ENCODE measurements at regions not wholly inside any gene's neighbourhood (a gene's known extent, or its start where the extent isn't known, plus 50 kb on each side); places are given as distances from the start of the nearest gene placed in this dataset.

DNA sequence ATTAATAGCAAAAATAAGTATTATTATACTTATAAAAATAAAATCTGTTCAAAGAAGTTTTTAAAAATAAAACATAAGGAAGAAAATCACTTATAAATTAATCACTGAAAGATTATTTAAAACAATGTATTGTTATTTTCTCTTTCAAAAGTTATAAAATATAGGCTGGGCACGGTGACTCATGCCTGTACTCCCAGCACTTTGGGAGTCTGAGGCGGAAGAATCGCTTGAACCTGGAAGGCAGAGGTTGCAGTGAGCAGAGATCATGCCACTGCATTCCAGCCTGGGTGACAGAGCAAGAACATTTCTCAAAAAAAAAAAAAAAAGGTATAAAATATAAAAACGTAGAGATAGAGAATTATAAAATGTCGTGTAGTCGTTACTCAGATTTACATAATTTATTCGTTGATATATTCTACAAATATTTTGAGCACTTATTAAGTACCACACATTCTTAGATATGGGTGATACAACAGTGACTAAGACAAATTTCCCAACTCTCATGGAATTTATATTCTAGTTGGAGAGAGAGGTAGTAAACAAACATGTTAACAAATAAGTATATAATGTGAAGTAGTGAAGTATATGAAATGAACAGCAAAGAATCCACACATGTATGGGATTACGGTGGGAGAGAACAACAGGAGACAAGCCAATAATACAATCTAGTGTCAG lies 1030.0 kb downstream of the SORCS1 start:
- Histone ChIP-seq H4K20me1 (replicated peaks; ENCODE audit: control insufficient read depth, extremely low read depth, insufficient read depth, low read length) (no peaks in the 10 kb centered on the region), H3K27ac (ENCODE audit: insufficient read depth, low read depth, low read length) (no peak overlapping the region), H3K4me1 (ENCODE audit: control insufficient read depth, extremely low read depth, insufficient read depth, low read length) (no peaks in the 10 kb centered on the region), H3K9me3 (replicated peaks; ENCODE audit: control insufficient read depth, insufficient read depth, low read length) (no peaks in the 10 kb centered on the region), H3K4me3 (replicated peaks in 1 of 3; ENCODE audit: insufficient read depth in 1 of 3, low read depth in 1 of 3, low read length in 3 of 3) (no peak overlapping the region), H3K9me1 (replicated peaks; ENCODE audit: control insufficient read depth, extremely low read depth, insufficient read depth, low read length) (no peaks in the 10 kb centered on the region), H3K9ac (replicated peaks; ENCODE audit: extremely low read depth, insufficient read depth, low read length) (no peak overlapping the region), H3K36me3 (ENCODE audit: control insufficient read depth in 2 of 2, extremely low read depth in 1 of 2, insufficient read depth in 2 of 2, low read length in 2 of 2) (no peaks in the 10 kb centered on the region), H3K79me2 (ENCODE audit: control insufficient read depth, insufficient read depth, low read length) (no peaks in the 10 kb centered on the region), H3K27me3 (ENCODE audit: control insufficient read depth in 2 of 2, insufficient read depth in 2 of 2, low read length in 2 of 2) (no peaks in the 10 kb centered on the region), H3K4me2 (ENCODE audit: insufficient read depth, low read length) (no peak overlapping the region), H2AFZ (ENCODE audit: low read depth, low read length) (no peak overlapping the region)
- intact Hi-C loops (cut with micrococcal nuclease) (no loop called here), dilution Hi-C loops (cut with MboI; ENCODE audit: extremely low pct_ligation_motif_present, low sequenced_read_pairs) (no loop called here)
- no peak for DNase-seq (ENCODE audit: low read depth, low spot score)
- no peak for FAIRE-seq
- ChIA-PET CTCF (no interaction called here), POLR2A (no interaction called here)
- BruUV-seq (replicated peaks), result no TSS peak
- TF ChIP-seq EZH2 (IDR thresholded peaks at IDR 0.05; ENCODE audit: borderline replicate concordance, low read depth, low read length, severe bottlenecking), result no peak
- no peak for TF ChIP-seq MYC (IDR thresholded peaks at IDR 0.05; ENCODE audit: low read depth, low read length)
- no peak for TF ChIP-seq CTCF (IDR thresholded peaks at IDR 0.05; ENCODE audit: extremely low read depth in 1 of 2, insufficient read depth in 1 of 2, low read depth in 1 of 2, low read length in 2 of 2)
- no peak for TF ChIP-seq POLR2A (IDR thresholded peaks at IDR 0.05; ENCODE audit: low read depth, low read length)
- no peak for TF ChIP-seq GATA2 (IDR thresholded peaks at IDR 0.05; ENCODE audit: insufficient read depth, insufficient read length, low read depth, low read length)
- no peak for TF ChIP-seq POLR2AphosphoS5 (IDR thresholded peaks at IDR 0.05; ENCODE audit: insufficient read depth, low read depth, low read length)
- TF ChIP-seq, protein P1, sequence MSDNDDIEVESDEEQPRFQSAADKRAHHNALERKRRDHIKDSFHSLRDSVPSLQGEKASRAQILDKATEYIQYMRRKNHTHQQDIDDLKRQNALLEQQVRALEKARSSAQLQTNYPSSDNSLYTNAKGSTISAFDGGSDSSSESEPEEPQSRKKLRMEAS (IDR thresholded peaks at IDR 0.05; ENCODE audit: insufficient read depth, insufficient read length), result no peak
- no peak for TF ChIP-seq JUN (IDR thresholded peaks at IDR 0.05; ENCODE audit: borderline replicate concordance, insufficient read depth, insufficient read length, low read depth)

All from endothelial cell of umbilical vein (primary cell).